ENCODE measurements at regions not wholly inside any gene's neighbourhood (a gene's known extent, or its start where the extent isn't known, plus 50 kb on each side); places are given as distances from the start of the nearest gene placed in this dataset.
A peak's percentile ranks its signal among the peaks of the same experiment; 100 is the strongest.
"Not testable (repeated sequence)": the region's sequence is repeated elsewhere in the genome, so short reads cannot be mapped to it uniquely, and the experiment has no call there.

DNA sequence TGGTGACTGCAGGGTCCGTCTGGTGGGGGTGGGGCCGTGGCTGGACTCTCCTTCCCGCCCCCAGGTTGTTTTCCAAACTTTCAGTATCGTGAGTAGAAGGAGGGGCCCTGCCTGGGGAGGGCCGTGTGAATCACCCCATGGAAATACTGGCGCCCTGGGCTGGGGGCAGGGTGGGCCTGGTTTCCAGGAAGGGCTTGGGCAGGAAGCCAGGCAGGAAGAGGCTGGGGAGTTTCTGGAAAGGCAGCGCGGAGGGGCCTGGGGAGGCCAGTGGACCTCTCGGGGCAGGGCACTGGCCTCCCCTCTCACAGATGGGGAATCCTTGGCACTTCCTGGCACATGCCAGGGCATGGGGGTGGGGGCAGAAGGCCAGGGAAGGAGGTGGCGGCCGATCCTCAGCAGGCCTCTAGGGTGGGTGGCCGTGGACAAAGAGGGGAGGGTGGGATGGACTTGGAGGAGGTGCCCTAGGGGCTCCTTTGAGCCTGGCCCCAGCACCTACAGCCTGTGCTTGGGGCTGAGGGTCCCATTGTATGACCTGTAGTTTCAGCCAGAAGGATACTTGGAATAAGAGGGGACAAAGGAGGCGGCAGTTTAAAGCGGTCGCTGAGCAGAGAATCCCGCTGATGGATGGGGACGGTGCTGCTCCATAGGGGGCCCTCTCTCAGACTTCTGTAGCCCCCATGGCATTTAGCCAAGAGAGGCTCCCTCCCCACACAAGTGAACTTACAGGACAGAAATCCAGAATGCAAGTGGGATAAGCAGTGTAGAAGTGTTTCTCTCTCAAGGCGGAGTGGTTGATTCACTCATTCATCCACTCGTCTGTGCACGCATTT lies 56.5 kb upstream of the GATA2 start:
- DNase-seq = peak; percentile 47

DNA sequence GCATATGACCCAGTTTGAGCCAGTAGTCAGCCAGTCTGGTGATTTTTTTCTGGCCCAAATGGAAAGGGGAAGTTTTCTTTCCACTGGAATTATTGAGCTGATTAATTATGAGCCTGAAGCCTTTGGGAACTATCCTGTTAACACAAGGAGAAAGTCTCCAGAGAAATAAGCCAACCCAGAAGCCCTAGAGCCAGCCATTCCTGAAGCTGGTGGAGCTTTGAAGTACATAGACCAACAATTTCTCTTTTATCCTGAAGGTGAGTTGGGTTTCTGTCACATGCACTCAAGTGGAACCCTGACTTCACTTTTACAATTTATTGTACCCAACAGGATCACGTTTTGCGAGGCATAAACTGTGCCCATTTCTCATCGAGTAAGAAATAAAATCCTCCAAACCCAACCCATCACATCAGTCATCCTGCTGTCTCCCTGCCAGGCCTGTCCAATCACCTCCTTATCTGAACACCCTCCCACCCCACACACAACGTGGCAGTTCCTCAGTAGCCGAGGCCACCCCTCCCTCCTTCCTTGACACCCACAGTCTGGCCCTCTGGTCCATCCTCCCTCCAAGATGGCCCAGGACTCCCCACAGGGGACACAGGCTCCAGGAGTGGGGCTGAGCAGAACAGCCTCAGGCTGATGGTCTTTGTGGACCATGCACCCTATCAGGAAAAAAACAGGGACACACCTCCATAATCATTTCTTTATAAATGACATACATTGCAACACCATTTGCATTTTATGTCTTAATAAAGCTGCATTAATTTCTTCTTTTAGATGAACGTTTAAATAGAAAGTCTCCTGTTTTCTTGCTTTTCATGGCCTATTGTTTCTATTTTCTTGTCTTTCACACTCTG lies 55.7 kb upstream of the GATA2 start:
- no peak for DNase-seq

GRCh38 chr3:128548021-128548420 lies 55.0 kb upstream of the GATA2 start:
- no peak for DNase-seq

DNA sequence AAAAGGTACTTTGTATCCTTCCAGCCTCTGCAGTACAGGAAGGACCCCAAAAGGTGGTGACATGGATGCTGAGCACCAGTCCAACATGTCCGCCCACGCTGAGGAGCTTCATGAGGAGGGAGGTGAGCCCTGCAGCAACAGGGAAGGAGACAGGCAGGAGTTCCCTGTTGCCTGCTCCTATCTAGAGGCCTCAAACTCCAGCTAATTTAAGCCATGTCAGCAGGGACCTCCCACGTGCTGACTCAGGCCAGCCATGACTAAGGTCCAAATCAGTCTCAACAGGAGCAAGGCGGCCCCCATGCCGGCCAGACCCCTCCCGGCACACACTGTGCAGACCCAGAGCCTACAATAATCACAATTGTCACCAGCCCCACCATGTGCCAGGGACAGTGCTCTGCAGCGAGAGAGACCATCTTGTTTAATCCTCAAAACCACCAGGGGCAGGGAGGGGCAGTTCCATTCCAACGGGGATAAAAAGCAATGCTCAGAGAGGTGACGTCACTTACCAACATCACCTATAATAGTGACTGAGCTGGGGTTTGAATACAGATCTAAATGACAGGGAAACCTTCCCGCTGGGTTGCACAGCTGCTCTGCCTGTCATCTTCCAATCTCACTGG lies 54.5 kb upstream of the GATA2 start:
- peak; percentile 34 for DNase-seq

DNA sequence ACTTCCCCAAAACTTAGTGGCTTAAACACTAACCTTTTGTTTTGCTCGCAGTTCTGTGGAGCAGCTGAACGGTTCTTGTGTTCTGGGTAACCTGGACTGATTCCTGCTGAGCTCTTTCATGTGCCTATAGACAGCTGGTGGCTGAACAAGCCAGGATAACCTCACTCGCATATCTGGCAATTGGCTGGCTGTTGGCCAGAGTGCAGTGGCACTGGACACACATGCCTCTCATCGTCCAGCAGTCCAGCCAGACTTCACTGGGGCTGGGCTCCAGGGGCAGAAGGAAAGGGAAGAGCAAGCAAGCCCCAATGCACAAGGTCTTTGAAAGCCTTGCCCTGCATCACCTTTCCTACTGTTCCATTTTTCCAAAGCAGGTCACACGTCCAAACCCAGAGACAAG lies 53.6 kb upstream of the GATA2 start:
- DNase-seq = no peak

- no peak for DNase-seq
These were observed 52.2 kb upstream of the GATA2 start for GRCh38 chr3:128545120-128545752.

GRCh38 chr3:128544190-128544589 lies 51.2 kb upstream of the GATA2 start:
- DNase-seq = no peak

- not testable (repeated sequence) for DNase-seq
These were observed 50.7 kb upstream of the GATA2 start for GRCh38 chr3:128543570-128544174.
